GM23248 (cell line): ENCODE measurements at regions not wholly inside any gene's neighbourhood (a gene's known extent, or its start where the extent isn't known, plus 50 kb on each side); places are given as distances from the start of the nearest gene placed in this dataset.
"Not testable (repeated sequence)": the region's sequence is repeated elsewhere in the genome, so short reads cannot be mapped to it uniquely, and the experiment has no call there.

Source experiments
- DNase-seq: peaks from one replicate; pipeline ENCODE4 v3.0.0-alpha.2; 2015
- H2AFZ ChIP-seq: fragments of 200-600 bp; sonication (generic); 2 replicates; pipeline ENCODE4 v1.6.1; 2016; ENCODE audit warnings: antibody characterized with exemption
- H3F3A ChIP-seq: fragments of 200-600 bp; sonication (generic); 2 replicates; pipeline ENCODE4 v1.6.1; 2016; ENCODE audit warnings: mild to moderate bottlenecking, antibody characterized with exemption, mixed run types; ENCODE audit not compliant: insufficient read depth
- H3K27ac ChIP-seq: fragments of 200-600 bp; sonication (generic); 2 replicates; pipeline ENCODE4 v1.5.1; 2016; ENCODE audit warnings: mild to moderate bottlenecking
- H3K27me3 ChIP-seq: fragments of 200-600 bp; sonication (generic); replicated peaks from 2 replicates; pipeline ENCODE4 v1.6.1; 2016; ENCODE audit warnings: mild to moderate bottlenecking; ENCODE audit not compliant: insufficient read depth
- H3K36me3 ChIP-seq: fragments of 200-600 bp; sonication (generic); 2 replicates; pipeline ENCODE4 v1.6.1; 2016; ENCODE audit warnings: low read depth, mild to moderate bottlenecking
- H3K4me1 ChIP-seq: fragments of 200-600 bp; sonication (generic); 2 replicates; pipeline ENCODE4 v1.6.1; 2016; ENCODE audit warnings: mild to moderate bottlenecking; ENCODE audit not compliant: insufficient read depth
- H3K4me2 ChIP-seq: fragments of 200-600 bp; sonication (generic); one replicate; pipeline ENCODE4 v1.6.1; 2016; ENCODE audit warnings: mild to moderate bottlenecking; ENCODE audit not compliant: unreplicated experiment
- H3K4me3 ChIP-seq: fragments of 200-600 bp; sonication (generic); 2 replicates; pipeline ENCODE4 v1.5.1; 2016; ENCODE audit warnings: mild to moderate bottlenecking
- H3K79me2 ChIP-seq: fragments of 200-600 bp; sonication (generic); 2 replicates; pipeline ENCODE4 v1.6.1; 2016; ENCODE audit warnings: mild to moderate bottlenecking; ENCODE audit not compliant: insufficient read depth
- H3K9ac ChIP-seq: fragments of 200-600 bp; sonication (generic); 2 replicates; pipeline ENCODE4 v1.6.1; 2016; ENCODE audit warnings: mild to moderate bottlenecking
- H3K9me2 ChIP-seq: fragments of 200-600 bp; sonication (generic); 2 replicates; pipeline ENCODE4 v1.6.1; 2016; ENCODE audit warnings: mixed run types, mild to moderate bottlenecking, moderate library complexity; ENCODE audit not compliant: insufficient read depth
- H3K9me3 ChIP-seq: fragments of 200-600 bp; sonication (generic); one replicate; pipeline ENCODE4 v1.6.1; 2017; ENCODE audit warnings: low read depth
- H4K20me1 ChIP-seq: fragments of 200-600 bp; sonication (generic); 2 replicates; pipeline ENCODE4 v1.6.0; 2016; ENCODE audit not compliant: insufficient read depth
- EZH2 ChIP-seq: fragments of 200-600 bp; sonication (generic); IDR thresholded peaks from 2 replicates; pipeline ENCODE4 v1.6.1; 2018; ENCODE audit warnings: antibody characterized with exemption, mild to moderate bottlenecking; ENCODE audit not compliant: insufficient read depth, poor library complexity, severe bottlenecking
- EZH2phosphoT487 ChIP-seq: fragments of 200-600 bp; sonication (generic); IDR thresholded peaks from 2 replicates; pipeline ENCODE4 v1.6.1; 2018; ENCODE audit warnings: antibody characterized with exemption, moderate library complexity, mild to moderate bottlenecking, low read depth; ENCODE audit not compliant: insufficient read depth
- WGBS, 2 experiments: methylation state at CpG; one replicate each; pipeline ENCODE4 v1.1.6; 2015 to 2017; ENCODE audit warnings: low lambda C conversion rate in 2 of 2, low coverage in 1 of 2; ENCODE audit errors: missing lambda C conversion rate in 2 of 2; 5-methylcytosine and 5-hydroxymethylcytosine counted together
- in situ Hi-C: fragments of 300-500 bp; cut with MboI; formaldehyde crosslinking; loops from 2 replicates; pipeline ENCODE4 v1.15.0; 2020

DNA sequence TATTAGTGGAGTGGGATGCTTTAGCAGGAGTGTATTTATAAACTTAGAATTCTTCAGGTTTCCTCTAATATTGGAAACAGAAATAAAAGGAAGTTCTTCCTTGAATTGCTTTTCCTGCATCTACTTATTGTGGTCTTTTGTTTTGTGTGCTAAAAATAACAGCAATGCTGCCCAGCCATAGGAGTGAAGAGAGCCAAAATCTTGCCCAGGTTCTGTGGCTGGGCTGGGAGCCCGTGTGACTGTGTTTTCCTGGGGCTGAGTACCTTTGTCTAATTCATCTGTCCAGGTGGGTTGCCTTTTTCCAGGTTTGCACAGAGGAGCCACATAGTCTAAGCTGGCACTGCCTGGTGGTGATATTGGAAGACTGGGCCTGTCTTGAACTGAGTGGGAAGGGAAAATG, 179.7 kb upstream of the ADAMTSL1 start:
- H3F3A ChIP-seq = peaks cover 18% of the 10 kb centered on the region
- no peak for DNase-seq
- H3K4me1 ChIP-seq = peaks cover 20% of the 10 kb centered on the region
- H3K9ac ChIP-seq = no peak overlapping the region
- TF ChIP-seq EZH2phosphoT487 (no peak), EZH2 (no peak)
- no peaks in the 10 kb centered on the region for H3K79me2 ChIP-seq
- no peaks in the 10 kb centered on the region for H3K27me3 ChIP-seq
- H2AFZ ChIP-seq = no peak overlapping the region
- WGBS, 2 experiments = 78 to 80% methylated on average over 1 of the region's 1 CpG
- no peaks in the 10 kb centered on the region for H4K20me1 ChIP-seq
- in situ Hi-C loops = no loop called here
- H3K27ac ChIP-seq = no peak overlapping the region
- H3K36me3 ChIP-seq = no peaks in the 10 kb centered on the region
- no peaks in the 10 kb centered on the region for H3K9me3 ChIP-seq
- no peaks in the 10 kb centered on the region for H3K9me2 ChIP-seq
- H3K4me3 ChIP-seq = no peak overlapping the region
- no peak overlapping the region for H3K4me2 ChIP-seq

GRCh38 chr9:18296702-18297055, 177.3 kb upstream of the ADAMTSL1 start:
- Histone ChIP-seq H3K9me3 (no peaks in the 10 kb centered on the region), H3K4me1 (peaks cover 20% of the 10 kb centered on the region), H3K36me3 (no peaks in the 10 kb centered on the region), H3F3A (peaks cover 18% of the 10 kb centered on the region), H3K9me2 (no peaks in the 10 kb centered on the region), H3K27me3 (no peaks in the 10 kb centered on the region), H3K9ac (peak overlapping the region; percentile 56), H3K79me2 (no peaks in the 10 kb centered on the region), H3K4me2 (peak overlapping the region; percentile 93), H3K4me3 (peak overlapping the region; percentile 64), H2AFZ (peak overlapping the region; percentile 77), H3K27ac (peak overlapping the region; percentile 56), H4K20me1 (no peaks in the 10 kb centered on the region)
- DNase-seq = peak; percentile 46
- in situ Hi-C loops = no loop called here
- 0 to 11% methylated on average over 1 of the region's 1 CpG for WGBS, 2 experiments
- TF ChIP-seq EZH2 = no peak
- no peak for TF ChIP-seq EZH2phosphoT487

- H3K4me1 ChIP-seq = peaks cover 20% of the 10 kb centered on the region
- H3K4me3 ChIP-seq = peak overlapping the region; percentile 64
- H3K9ac ChIP-seq = peak overlapping the region; percentile 56
- H3K27me3 ChIP-seq = no peaks in the 10 kb centered on the region
- 2% methylated on average over 9 of the region's 9 CpGs for WGBS, 2 experiments
- H3K36me3 ChIP-seq = no peaks in the 10 kb centered on the region
- no peaks in the 10 kb centered on the region for H4K20me1 ChIP-seq
- peak overlapping the region; percentile 77 for H2AFZ ChIP-seq
- H3F3A ChIP-seq = peaks cover 18% of the 10 kb centered on the region
- peak overlapping the region; percentile 93 for H3K4me2 ChIP-seq
- TF ChIP-seq EZH2phosphoT487 = no peak
- no peaks in the 10 kb centered on the region for H3K79me2 ChIP-seq
- H3K9me2 ChIP-seq = no peaks in the 10 kb centered on the region
- no peaks in the 10 kb centered on the region for H3K9me3 ChIP-seq
- DNase-seq = peak; percentile 71
- in situ Hi-C loops = no loop called here
- peak overlapping the region; percentile 56 for H3K27ac ChIP-seq
Observed at GRCh38 chr9:18297056-18297841, 176.7 kb upstream of the ADAMTSL1 start.

DNA sequence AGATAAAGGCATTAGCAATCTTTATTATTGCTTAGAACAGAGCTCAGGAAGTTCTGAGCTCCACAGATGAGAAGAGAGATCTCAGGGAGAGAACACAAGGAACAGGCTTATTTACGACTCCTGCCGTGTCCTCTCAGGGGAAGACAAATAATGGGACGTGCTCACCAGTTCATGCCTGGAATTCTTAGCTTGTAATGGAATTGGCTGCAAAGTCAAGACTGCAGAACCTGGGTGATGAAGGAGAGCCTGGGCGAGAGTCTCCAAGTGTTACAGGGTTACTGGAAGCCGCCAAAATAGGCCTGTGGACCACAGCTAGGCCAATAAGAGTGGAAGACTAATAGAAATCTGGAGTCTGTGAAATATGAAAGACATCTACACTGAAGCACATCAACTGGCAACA, 174.5 kb upstream of the ADAMTSL1 start:
- Histone ChIP-seq H2AFZ (no peak overlapping the region), H3K79me2 (no peaks in the 10 kb centered on the region), H3K9ac (no peak overlapping the region), H3K4me3 (no peak overlapping the region), H4K20me1 (no peaks in the 10 kb centered on the region), H3K4me2 (no peak overlapping the region), H3K9me3 (no peaks in the 10 kb centered on the region), H3K4me1 (peaks cover 20% of the 10 kb centered on the region), H3K27ac (no peak overlapping the region), H3F3A (peaks cover 18% of the 10 kb centered on the region), H3K36me3 (no peaks in the 10 kb centered on the region), H3K9me2 (no peaks in the 10 kb centered on the region), H3K27me3 (no peaks in the 10 kb centered on the region)
- TF ChIP-seq EZH2phosphoT487 (no peak), EZH2 (no peak)
- in situ Hi-C loops = no loop called here
- 88 to 94% methylated on average over 5 of the region's 5 CpGs for WGBS, 2 experiments
- DNase-seq = no peak

DNA sequence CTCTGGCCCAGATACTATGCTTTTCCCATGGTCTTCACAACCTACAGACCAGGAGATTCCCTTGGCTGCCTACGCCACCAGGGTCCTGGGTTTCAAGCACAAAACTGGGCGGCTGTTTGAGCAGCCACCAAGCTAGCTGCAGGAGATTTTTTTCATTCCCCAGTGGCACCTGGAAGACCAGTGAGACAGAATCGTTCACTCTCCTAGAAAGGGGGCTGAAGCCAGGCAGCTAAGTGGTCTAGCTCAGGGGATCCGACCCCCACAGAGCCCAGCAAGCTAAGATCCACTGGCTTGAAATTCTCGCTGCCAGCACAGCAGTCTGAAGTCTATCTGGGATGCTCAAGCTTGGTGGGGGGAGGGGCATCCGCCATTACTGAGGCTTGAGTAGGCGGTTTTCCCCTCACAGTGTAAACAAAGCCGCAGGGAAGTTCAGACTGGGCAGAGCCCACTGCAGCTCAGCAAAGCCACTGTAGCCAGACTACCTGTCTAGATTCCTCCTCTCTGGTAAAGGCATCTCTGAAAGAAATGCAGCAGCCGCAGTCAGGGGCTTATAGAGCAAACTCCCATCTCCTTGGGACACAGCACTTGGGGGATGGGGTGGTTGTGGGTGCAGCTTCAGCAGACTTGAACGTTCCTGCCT, 168.7 kb upstream of the ADAMTSL1 start:
- in situ Hi-C loops, H3K27ac ChIP-seq, H3K27me3 ChIP-seq, H3K4me1 ChIP-seq, H2AFZ ChIP-seq, H3K4me3 ChIP-seq, H4K20me1 ChIP-seq, H3F3A ChIP-seq, H3K4me2 ChIP-seq, H3K79me2 ChIP-seq, DNase-seq, H3K9me2 ChIP-seq, H3K9ac ChIP-seq, H3K9me3 ChIP-seq, H3K36me3 ChIP-seq: not testable (repeated sequence)
- WGBS, 2 experiments = 82 to 85% methylated on average over 10 of the region's 10 CpGs
